Glutamatergic neuron (in vitro differentiated cells): ENCODE measurements at regions not wholly inside any gene's neighbourhood (a gene's known extent, or its start where the extent isn't known, plus 50 kb on each side); places are given as distances from the start of the nearest gene placed in this dataset.

Source experiments
- DNase-seq: peaks from one replicate; pipeline ENCODE4 v3.0.0; 2022
- H3K27ac Mint-ChIP-seq: one replicate; pipeline ENCODE4 v1.8.0; 2020; ENCODE audit warnings: mild to moderate bottlenecking, mixed read lengths, inconsistent platforms; ENCODE audit not compliant: unreplicated experiment
- H3K27me3 Mint-ChIP-seq: one replicate; pipeline ENCODE4 v1.8.0; 2020; ENCODE audit warnings: mild to moderate bottlenecking, moderate library complexity, mixed read lengths, inconsistent platforms; ENCODE audit not compliant: unreplicated experiment
- H3K36me3 Mint-ChIP-seq: one replicate; pipeline ENCODE4 v1.8.0; 2020; ENCODE audit warnings: mild to moderate bottlenecking, mixed read lengths, inconsistent platforms; ENCODE audit not compliant: unreplicated experiment
- H3K4me1 Mint-ChIP-seq: one replicate; pipeline ENCODE4 v1.8.0; 2020; ENCODE audit warnings: mild to moderate bottlenecking, low read depth, mixed read lengths, inconsistent platforms; ENCODE audit not compliant: unreplicated experiment
- H3K4me3 Mint-ChIP-seq: one replicate; pipeline ENCODE4 v1.8.0; 2020; ENCODE audit warnings: mild to moderate bottlenecking, mixed read lengths, inconsistent platforms; ENCODE audit not compliant: unreplicated experiment
- H3K9me3 Mint-ChIP-seq: one replicate; pipeline ENCODE4 v1.8.0; 2020; ENCODE audit warnings: mild to moderate bottlenecking, moderate library complexity, mixed read lengths, inconsistent platforms; ENCODE audit not compliant: unreplicated experiment
- CTCF ChIP-seq: fragments of 200-600 bp; sonication (generic); IDR thresholded peaks from one replicate; pipeline ENCODE4 v1.5.0; 2021; ENCODE audit not compliant: partially characterized antibody, unreplicated experiment

- Mint-ChIP-seq H3K4me3 (no peak overlapping the region), H3K27ac (no peak overlapping the region), H3K36me3 (no peaks in the 10 kb centered on the region), H3K27me3 (peaks cover 9% of the 10 kb centered on the region), H3K4me1 (peaks cover 30% of the 10 kb centered on the region), H3K9me3 (no peaks in the 10 kb centered on the region)
- DNase-seq = no peak
- TF ChIP-seq CTCF = no peak
Observed at GRCh38 chr10:43849551-43849950, 200.9 kb upstream of the ZNF32 start.

GRCh38 chr10:43846968-43847367, 198.3 kb upstream of the ZNF32 start:
- TF ChIP-seq CTCF = no peak
- Mint-ChIP-seq H3K36me3 (no peaks in the 10 kb centered on the region), H3K4me3 (no peak overlapping the region), H3K9me3 (no peaks in the 10 kb centered on the region), H3K27me3 (peaks cover 5% of the 10 kb centered on the region), H3K4me1 (peaks cover 6% of the 10 kb centered on the region), H3K27ac (no peak overlapping the region)
- DNase-seq = no peak

- Mint-ChIP-seq H3K9me3 (no peaks in the 10 kb centered on the region), H3K4me3 (no peak overlapping the region), H3K27me3 (peaks cover 3% of the 10 kb centered on the region), H3K27ac (no peak overlapping the region), H3K4me1 (no peaks in the 10 kb centered on the region), H3K36me3 (no peaks in the 10 kb centered on the region)
- DNase-seq = no peak
- TF ChIP-seq CTCF = no peak
Observed at GRCh38 chr10:43846187-43846680, 197.6 kb upstream of the ZNF32 start.

- peaks cover 3% of the 10 kb centered on the region for H3K27me3 Mint-ChIP-seq
Observed at GRCh38 chr10:43845121-43845520, 196.4 kb upstream of the ZNF32 start.

GRCh38 chr10:43844221-43844620, 195.5 kb upstream of the ZNF32 start:
- H3K9me3 Mint-ChIP-seq = no peaks in the 10 kb centered on the region
- peaks cover 3% of the 10 kb centered on the region for H3K27me3 Mint-ChIP-seq
- H3K36me3 Mint-ChIP-seq = no peaks in the 10 kb centered on the region
- no peak overlapping the region for H3K27ac Mint-ChIP-seq
- no peaks in the 10 kb centered on the region for H3K4me1 Mint-ChIP-seq
- no peak for DNase-seq
- TF ChIP-seq CTCF = no peak
- no peak overlapping the region for H3K4me3 Mint-ChIP-seq

More at GRCh38 chr10:43845121-43845520, 196.4 kb upstream of the ZNF32 start:
- no peak for DNase-seq
- Mint-ChIP-seq H3K4me3 (no peak overlapping the region), H3K4me1 (no peaks in the 10 kb centered on the region), H3K9me3 (no peaks in the 10 kb centered on the region), H3K36me3 (no peaks in the 10 kb centered on the region), H3K27ac (no peak overlapping the region)
- TF ChIP-seq CTCF = no peak
